ENCODE measurements at regions not wholly inside any gene's neighbourhood (a gene's known extent, or its start where the extent isn't known, plus 50 kb on each side); places are given as distances from the start of the nearest gene placed in this dataset.
A peak's percentile ranks its signal among the peaks of the same experiment; 100 is the strongest.

- no peak overlapping the region for H3K9ac ChIP-seq (ENCODE audit: low read length)
- H2BK15ac ChIP-seq (ENCODE audit: low read depth, poor library complexity, severe bottlenecking): no peak overlapping the region
- no peaks in the 10 kb centered on the region for H3K79me1 ChIP-seq (replicated peaks; ENCODE audit: low read length, poor library complexity, severe bottlenecking)
- no peaks in the 10 kb centered on the region for H3K4me1 ChIP-seq (ENCODE audit: control insufficient read depth, insufficient read depth, low read depth, low read length)
- H4K8ac ChIP-seq (ENCODE audit: low read length): no peak overlapping the region
- no peak overlapping the region for H3K4ac ChIP-seq (ENCODE audit: low read depth in 1 of 2, low read length in 2 of 2)
- H2BK5ac ChIP-seq (ENCODE audit: low read depth, low read length, poor library complexity, severe bottlenecking): no peak overlapping the region
- DNase-seq: no peak
- H2AFZ ChIP-seq (ENCODE audit: low read depth, low read length): no peak overlapping the region
- no peak overlapping the region for H3K27ac ChIP-seq (ENCODE audit: low read length, poor library complexity, severe bottlenecking)
- H2BK12ac ChIP-seq (ENCODE audit: low read length in 2 of 2): no peak overlapping the region
- no peak overlapping the region for H4K91ac ChIP-seq (ENCODE audit: low read length)
- H3K14ac ChIP-seq (ENCODE audit: low read length in 2 of 2): no peak overlapping the region
- H3K23ac ChIP-seq (ENCODE audit: low read length in 2 of 2): no peak overlapping the region
- no peak overlapping the region for H3K18ac ChIP-seq (ENCODE audit: low read depth in 1 of 2, low read length in 2 of 2)
- no peak overlapping the region for H2AK5ac ChIP-seq (ENCODE audit: low read length, severe bottlenecking)
- H3K27me3 ChIP-seq (ENCODE audit: control insufficient read depth in 1 of 2, insufficient read depth in 1 of 2, low read length in 2 of 2): no peaks in the 10 kb centered on the region
- no peak overlapping the region for H2BK120ac ChIP-seq (ENCODE audit: low read depth, low read length)
- WGBS: 65% methylated on average over 1 of the region's 1 CpG
- H3K4me2 ChIP-seq (ENCODE audit: low read length, poor library complexity, severe bottlenecking): no peak overlapping the region
- H3K4me3 ChIP-seq (ENCODE audit: insufficient read depth in 1 of 2, low read depth in 1 of 2, low read length in 2 of 2): no peak overlapping the region
- H3K36me3 ChIP-seq (ENCODE audit: control insufficient read depth in 1 of 2, insufficient read depth in 2 of 2, low read depth in 1 of 2, low read length in 2 of 2): no peaks in the 10 kb centered on the region
- no peaks in the 10 kb centered on the region for H3K9me3 ChIP-seq (ENCODE audit: control insufficient read depth, low read length)
These were observed 200.4 kb downstream of the WNT5A start for GRCh38 chr3:55286693-55287092.

- no peak overlapping the region for H3K18ac ChIP-seq (ENCODE audit: low read depth in 1 of 2, low read length in 2 of 2)
- no peak overlapping the region for H2BK12ac ChIP-seq (ENCODE audit: low read length in 2 of 2)
- peaks cover 2% of the 10 kb centered on the region for H3K4me1 ChIP-seq (ENCODE audit: control insufficient read depth, insufficient read depth, low read depth, low read length)
- WGBS: 94% methylated on average over 2 of the region's 2 CpGs
- no peak overlapping the region for H3K14ac ChIP-seq (ENCODE audit: low read length in 2 of 2)
- H3K4me3 ChIP-seq (ENCODE audit: insufficient read depth in 1 of 2, low read depth in 1 of 2, low read length in 2 of 2): no peak overlapping the region
- H3K9me3 ChIP-seq (ENCODE audit: control insufficient read depth, low read length): no peaks in the 10 kb centered on the region
- no peak overlapping the region for H4K8ac ChIP-seq (ENCODE audit: low read length)
- no peak overlapping the region for H2BK5ac ChIP-seq (ENCODE audit: low read depth, low read length, poor library complexity, severe bottlenecking)
- no peak overlapping the region for H2AFZ ChIP-seq (ENCODE audit: low read depth, low read length)
- DNase-seq: no peak
- H3K36me3 ChIP-seq (ENCODE audit: control insufficient read depth in 1 of 2, insufficient read depth in 2 of 2, low read depth in 1 of 2, low read length in 2 of 2): no peaks in the 10 kb centered on the region
- H3K27me3 ChIP-seq (ENCODE audit: control insufficient read depth in 1 of 2, insufficient read depth in 1 of 2, low read length in 2 of 2): no peaks in the 10 kb centered on the region
- no peak overlapping the region for H2AK5ac ChIP-seq (ENCODE audit: low read length, severe bottlenecking)
- H2BK120ac ChIP-seq (ENCODE audit: low read depth, low read length): no peak overlapping the region
- no peak overlapping the region for H3K4ac ChIP-seq (ENCODE audit: low read depth in 1 of 2, low read length in 2 of 2)
- no peak overlapping the region for H3K23ac ChIP-seq (ENCODE audit: low read length in 2 of 2)
- no peak overlapping the region for H3K27ac ChIP-seq (ENCODE audit: low read length, poor library complexity, severe bottlenecking)
- H2BK15ac ChIP-seq (ENCODE audit: low read depth, poor library complexity, severe bottlenecking): no peak overlapping the region
- no peak overlapping the region for H3K9ac ChIP-seq (ENCODE audit: low read length)
- no peaks in the 10 kb centered on the region for H3K79me1 ChIP-seq (replicated peaks; ENCODE audit: low read length, poor library complexity, severe bottlenecking)
- H3K4me2 ChIP-seq (ENCODE audit: low read length, poor library complexity, severe bottlenecking): no peak overlapping the region
- H4K91ac ChIP-seq (ENCODE audit: low read length): no peak overlapping the region
These were observed 201.9 kb downstream of the WNT5A start for GRCh38 chr3:55285156-55285555.

GRCh38 chr3:55283441-55283925 is 203.6 kb downstream of the WNT5A start:
- Histone ChIP-seq H3K36me3 (ENCODE audit: control insufficient read depth in 1 of 2, insufficient read depth in 2 of 2, low read depth in 1 of 2, low read length in 2 of 2) (no peaks in the 10 kb centered on the region), H4K91ac (ENCODE audit: low read length) (no peak overlapping the region)

GRCh38 chr3:55282994-55283393 is 204.1 kb downstream of the WNT5A start:
- Histone ChIP-seq H2BK15ac (ENCODE audit: low read depth, poor library complexity, severe bottlenecking) (no peak overlapping the region), H2AK5ac (ENCODE audit: low read length, severe bottlenecking) (no peak overlapping the region), H3K18ac (ENCODE audit: low read depth in 1 of 2, low read length in 2 of 2) (no peak overlapping the region), H3K23ac (ENCODE audit: low read length in 2 of 2) (no peak overlapping the region), H4K8ac (ENCODE audit: low read length) (no peak overlapping the region), H3K4me1 (ENCODE audit: control insufficient read depth, insufficient read depth, low read depth, low read length) (peaks cover 2% of the 10 kb centered on the region), H3K9me3 (ENCODE audit: control insufficient read depth, low read length) (no peaks in the 10 kb centered on the region), H2BK12ac (ENCODE audit: low read length in 2 of 2) (no peak overlapping the region), H3K79me1 (replicated peaks; ENCODE audit: low read length, poor library complexity, severe bottlenecking) (no peaks in the 10 kb centered on the region), H3K14ac (ENCODE audit: low read length in 2 of 2) (no peak overlapping the region), H3K9ac (ENCODE audit: low read length) (no peak overlapping the region), H3K4me3 (ENCODE audit: insufficient read depth in 1 of 2, low read depth in 1 of 2, low read length in 2 of 2) (no peak overlapping the region), H2BK5ac (ENCODE audit: low read depth, low read length, poor library complexity, severe bottlenecking) (no peak overlapping the region), H2BK120ac (ENCODE audit: low read depth, low read length) (no peak overlapping the region), H3K36me3 (ENCODE audit: control insufficient read depth in 1 of 2, insufficient read depth in 2 of 2, low read depth in 1 of 2, low read length in 2 of 2) (no peaks in the 10 kb centered on the region), H3K4ac (ENCODE audit: low read depth in 1 of 2, low read length in 2 of 2) (no peak overlapping the region), H4K91ac (ENCODE audit: low read length) (no peak overlapping the region), H3K27ac (ENCODE audit: low read length, poor library complexity, severe bottlenecking) (no peak overlapping the region), H3K4me2 (ENCODE audit: low read length, poor library complexity, severe bottlenecking) (no peak overlapping the region), H3K27me3 (ENCODE audit: control insufficient read depth in 1 of 2, insufficient read depth in 1 of 2, low read length in 2 of 2) (no peaks in the 10 kb centered on the region), H2AFZ (ENCODE audit: low read depth, low read length) (peak overlapping the region; percentile 29)
- no peak for DNase-seq
- WGBS: 85% methylated on average over 4 of the region's 4 CpGs

More at GRCh38 chr3:55283441-55283925, 203.6 kb downstream of the WNT5A start:
- Histone ChIP-seq H3K9me3 (ENCODE audit: control insufficient read depth, low read length) (no peaks in the 10 kb centered on the region), H2BK120ac (ENCODE audit: low read depth, low read length) (no peak overlapping the region), H3K4me1 (ENCODE audit: control insufficient read depth, insufficient read depth, low read depth, low read length) (peaks cover 2% of the 10 kb centered on the region), H2AK5ac (ENCODE audit: low read length, severe bottlenecking) (no peak overlapping the region), H3K4me3 (ENCODE audit: insufficient read depth in 1 of 2, low read depth in 1 of 2, low read length in 2 of 2) (no peak overlapping the region), H2BK12ac (ENCODE audit: low read length in 2 of 2) (no peak overlapping the region), H3K4me2 (ENCODE audit: low read length, poor library complexity, severe bottlenecking) (no peak overlapping the region), H3K14ac (ENCODE audit: low read length in 2 of 2) (no peak overlapping the region), H3K27ac (ENCODE audit: low read length, poor library complexity, severe bottlenecking) (no peak overlapping the region), H3K23ac (ENCODE audit: low read length in 2 of 2) (no peak overlapping the region), H3K9ac (ENCODE audit: low read length) (no peak overlapping the region), H2BK15ac (ENCODE audit: low read depth, poor library complexity, severe bottlenecking) (no peak overlapping the region), H2AFZ (ENCODE audit: low read depth, low read length) (no peak overlapping the region), H4K8ac (ENCODE audit: low read length) (no peak overlapping the region), H3K79me1 (replicated peaks; ENCODE audit: low read length, poor library complexity, severe bottlenecking) (no peaks in the 10 kb centered on the region), H3K27me3 (ENCODE audit: control insufficient read depth in 1 of 2, insufficient read depth in 1 of 2, low read length in 2 of 2) (no peaks in the 10 kb centered on the region), H3K4ac (ENCODE audit: low read depth in 1 of 2, low read length in 2 of 2) (no peak overlapping the region), H3K18ac (ENCODE audit: low read depth in 1 of 2, low read length in 2 of 2) (no peak overlapping the region), H2BK5ac (ENCODE audit: low read depth, low read length, poor library complexity, severe bottlenecking) (no peak overlapping the region)
- WGBS: 83% methylated on average over 1 of the region's 2 CpGs
- no peak for DNase-seq

Data from mesenchymal stem cell (in vitro differentiated cells and primary cell).